ENCODE measurements at regions not wholly inside any gene's neighbourhood (a gene's known extent, or its start where the extent isn't known, plus 50 kb on each side); places are given as distances from the start of the nearest gene placed in this dataset.
A peak's percentile ranks its signal among the peaks of the same experiment; 100 is the strongest.
"Not testable (repeated sequence)": the region's sequence is repeated elsewhere in the genome, so short reads cannot be mapped to it uniquely, and the experiment has no call there.

- intact Hi-C loops (cut with micrococcal nuclease; ENCODE audit: unreplicated experiment); H3K4me3 ChIP-seq (replicated peaks in 1 of 3; ENCODE audit: insufficient read depth in 1 of 3, low read depth in 2 of 3, low read length in 3 of 3); BruUV-seq (replicated peaks); H2AFZ ChIP-seq (ENCODE audit: low read length); H3K79me2 ChIP-seq (ENCODE audit: insufficient read depth, low read length); ATAC-seq; H3K27ac ChIP-seq (ENCODE audit: extremely low read length, insufficient read depth, low read length); DNase-seq (ENCODE audit: low spot score); H4K20me1 ChIP-seq (ENCODE audit: insufficient read depth, low read length); H3K4me2 ChIP-seq (ENCODE audit: low read depth, low read length); H3K9ac ChIP-seq (ENCODE audit: insufficient read depth, low read depth, low read length); in situ Hi-C loops (cut with HindIII; ENCODE audit: extremely low pct_ligation_motif_present, low pct_unique_long_range_greater_than_20kb); POLR2A ChIA-PET; H3K27me3 ChIP-seq (ENCODE audit: control insufficient read depth in 1 of 2, insufficient read depth in 2 of 2, low read length in 2 of 2); CTCF ChIA-PET (ENCODE audit: low intra/inter-chr PET ratio, low total read pairs); FAIRE-seq: not testable (repeated sequence)
- peaks cover 37 to 77% of the 10 kb centered on the region in 2 experiments for H3K36me3 ChIP-seq (replicated peaks in 1 of 2; ENCODE audit: control insufficient read depth in 1 of 2, insufficient read depth in 2 of 2, low read length in 2 of 2)
- peaks cover 15% of the 10 kb centered on the region for H3K4me1 ChIP-seq (ENCODE audit: insufficient read depth, low read length)
- TF ChIP-seq, protein P1, sequence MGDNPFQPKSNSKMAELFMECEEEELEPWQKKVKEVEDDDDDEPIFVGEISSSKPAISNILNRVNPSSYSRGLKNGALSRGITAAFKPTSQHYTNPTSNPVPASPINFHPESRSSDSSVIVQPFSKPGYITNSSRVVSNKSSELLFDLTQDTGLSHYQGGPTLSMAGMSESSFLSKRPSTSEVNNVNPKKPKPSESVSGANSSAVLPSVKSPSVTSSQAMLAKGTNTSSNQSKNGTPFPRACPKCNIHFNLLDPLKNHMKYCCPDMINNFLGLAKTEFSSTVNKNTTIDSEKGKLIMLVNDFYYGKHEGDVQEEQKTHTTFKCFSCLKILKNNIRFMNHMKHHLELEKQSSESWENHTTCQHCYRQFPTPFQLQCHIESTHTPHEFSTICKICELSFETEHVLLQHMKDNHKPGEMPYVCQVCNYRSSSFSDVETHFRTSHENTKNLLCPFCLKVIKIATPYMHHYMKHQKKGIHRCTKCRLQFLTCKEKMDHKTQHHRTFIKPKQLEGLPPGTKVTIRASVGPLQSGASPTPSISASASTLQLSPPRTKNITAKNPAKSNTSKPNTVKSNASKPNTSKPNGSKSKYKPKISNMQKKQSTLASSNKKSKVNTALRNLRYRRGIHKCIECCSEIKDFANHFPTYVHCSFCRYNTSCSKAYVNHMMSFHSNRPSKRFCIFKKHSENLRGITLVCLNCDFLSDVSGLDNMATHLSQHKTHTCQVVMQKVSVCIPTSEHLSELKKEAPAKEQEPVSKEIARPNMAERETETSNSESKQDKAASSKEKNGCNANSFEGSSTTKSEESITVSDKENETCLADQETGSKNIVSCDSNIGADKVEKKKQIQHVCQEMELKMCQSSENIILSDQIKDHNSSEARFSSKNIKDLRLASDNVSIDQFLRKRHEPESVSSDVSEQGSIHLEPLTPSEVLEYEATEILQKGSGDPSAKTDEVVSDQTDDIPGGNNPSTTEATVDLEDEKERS (CRISPR knock-in tag; IDR thresholded peaks at IDR 0.05) = 0 out of 2 replicates have a peak, but pooled peaks have one; percentile 14
- peaks cover 19% of the 10 kb centered on the region for H3K9me3 ChIP-seq (ENCODE audit: low read length)
- 94% methylated on average over 3 of the region's 3 CpGs for WGBS (ENCODE audit: low lambda C conversion rate)
Measured at GRCh38 chr6:144441801-144442200, 156.7 kb downstream of the UTRN start.

DNA sequence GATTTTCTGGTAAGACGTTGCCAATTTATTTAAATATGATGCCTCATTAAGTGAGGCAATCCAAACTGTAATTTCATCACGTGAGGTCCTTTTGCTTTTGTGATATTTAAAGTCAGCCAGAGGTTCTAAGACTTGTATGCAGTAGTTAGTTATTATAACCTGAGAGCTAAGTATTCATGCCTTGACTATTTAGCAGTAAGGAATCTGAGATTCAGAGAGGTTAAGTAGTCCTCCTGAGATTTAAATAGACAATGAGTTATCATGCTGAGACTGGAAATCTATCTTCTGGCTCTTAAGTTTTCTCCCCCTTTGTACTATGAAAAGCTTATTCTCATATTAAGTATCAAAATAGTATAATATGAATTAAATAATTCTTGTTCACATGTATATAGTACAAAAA, 158.0 kb downstream of the UTRN start:
- Histone ChIP-seq H3K27ac (ENCODE audit: extremely low read length, insufficient read depth, low read length) (no peak overlapping the region), H3K9me3 (ENCODE audit: low read length) (peaks cover 19% of the 10 kb centered on the region), H3K79me2 (ENCODE audit: insufficient read depth, low read length) (no peaks in the 10 kb centered on the region), H3K9ac (ENCODE audit: insufficient read depth, low read depth, low read length) (no peak overlapping the region), H4K20me1 (ENCODE audit: insufficient read depth, low read length) (no peaks in the 10 kb centered on the region), H3K4me3 (replicated peaks in 1 of 3; ENCODE audit: insufficient read depth in 1 of 3, low read depth in 2 of 3, low read length in 3 of 3) (no peak overlapping the region), H3K4me1 (ENCODE audit: insufficient read depth, low read length) (peaks cover 3% of the 10 kb centered on the region), H2AFZ (ENCODE audit: low read length) (no peak overlapping the region), H3K36me3 (replicated peaks in 1 of 2; ENCODE audit: control insufficient read depth in 1 of 2, insufficient read depth in 2 of 2, low read length in 2 of 2) (peaks cover 32 to 75% of the 10 kb centered on the region in 2 experiments), H3K27me3 (ENCODE audit: control insufficient read depth in 1 of 2, insufficient read depth in 2 of 2, low read length in 2 of 2) (no peaks in the 10 kb centered on the region), H3K4me2 (ENCODE audit: low read depth, low read length) (no peak overlapping the region)
- BruUV-seq (replicated peaks) = no TSS peak
- POLR2A ChIA-PET = no interaction called here
- in situ Hi-C loops (cut with HindIII; ENCODE audit: extremely low pct_ligation_motif_present, low pct_unique_long_range_greater_than_20kb) (no loop called here), intact Hi-C loops (cut with micrococcal nuclease; ENCODE audit: unreplicated experiment) (no loop called here)
- FAIRE-seq = no peak
- CTCF ChIA-PET (ENCODE audit: low intra/inter-chr PET ratio, low total read pairs) = no interaction called here
- ATAC-seq = no peak
- WGBS (ENCODE audit: low lambda C conversion rate) = 93% methylated on average over 2 of the region's 2 CpGs
- DNase-seq (ENCODE audit: low spot score) = no peak
- TF ChIP-seq ZNF720 (CRISPR knock-in tag; IDR thresholded peaks at IDR 0.05) (no peak), HNRNPH1 (optimal IDR thresholded peaks at IDR 0.05; ENCODE audit: low read depth, low read length) (no peak), ZNF253 (CRISPR knock-in tag; IDR thresholded peaks at IDR 0.05; ENCODE audit: borderline replicate concordance) (no peak), ZNF460 (CRISPR knock-in tag; IDR thresholded peaks at IDR 0.05; ENCODE audit: borderline replicate concordance) (no peak), SALL2 (CRISPR knock-in tag; IDR thresholded peaks at IDR 0.05) (no peak), BCL6 (CRISPR knock-in tag; IDR thresholded peaks at IDR 0.05) (no peak), ZNF446 (CRISPR knock-in tag; IDR thresholded peaks at IDR 0.05) (no peak), JARID2 (CRISPR knock-in tag; IDR thresholded peaks at IDR 0.05; ENCODE audit: insufficient replicate concordance) (no peak), ZNF891 (CRISPR knock-in tag; IDR thresholded peaks at IDR 0.05) (no peak)
- TF ChIP-seq, protein P2, sequence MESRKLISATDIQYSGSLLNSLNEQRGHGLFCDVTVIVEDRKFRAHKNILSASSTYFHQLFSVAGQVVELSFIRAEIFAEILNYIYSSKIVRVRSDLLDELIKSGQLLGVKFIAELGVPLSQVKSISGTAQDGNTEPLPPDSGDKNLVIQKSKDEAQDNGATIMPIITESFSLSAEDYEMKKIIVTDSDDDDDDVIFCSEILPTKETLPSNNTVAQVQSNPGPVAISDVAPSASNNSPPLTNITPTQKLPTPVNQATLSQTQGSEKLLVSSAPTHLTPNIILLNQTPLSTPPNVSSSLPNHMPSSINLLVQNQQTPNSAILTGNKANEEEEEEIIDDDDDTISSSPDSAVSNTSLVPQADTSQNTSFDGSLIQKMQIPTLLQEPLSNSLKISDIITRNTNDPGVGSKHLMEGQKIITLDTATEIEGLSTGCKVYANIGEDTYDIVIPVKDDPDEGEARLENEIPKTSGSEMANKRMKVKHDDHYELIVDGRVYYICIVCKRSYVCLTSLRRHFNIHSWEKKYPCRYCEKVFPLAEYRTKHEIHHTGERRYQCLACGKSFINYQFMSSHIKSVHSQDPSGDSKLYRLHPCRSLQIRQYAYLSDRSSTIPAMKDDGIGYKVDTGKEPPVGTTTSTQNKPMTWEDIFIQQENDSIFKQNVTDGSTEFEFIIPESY (CRISPR knock-in tag; IDR thresholded peaks at IDR 0.05) = no peak
- TF ChIP-seq, protein P3, sequence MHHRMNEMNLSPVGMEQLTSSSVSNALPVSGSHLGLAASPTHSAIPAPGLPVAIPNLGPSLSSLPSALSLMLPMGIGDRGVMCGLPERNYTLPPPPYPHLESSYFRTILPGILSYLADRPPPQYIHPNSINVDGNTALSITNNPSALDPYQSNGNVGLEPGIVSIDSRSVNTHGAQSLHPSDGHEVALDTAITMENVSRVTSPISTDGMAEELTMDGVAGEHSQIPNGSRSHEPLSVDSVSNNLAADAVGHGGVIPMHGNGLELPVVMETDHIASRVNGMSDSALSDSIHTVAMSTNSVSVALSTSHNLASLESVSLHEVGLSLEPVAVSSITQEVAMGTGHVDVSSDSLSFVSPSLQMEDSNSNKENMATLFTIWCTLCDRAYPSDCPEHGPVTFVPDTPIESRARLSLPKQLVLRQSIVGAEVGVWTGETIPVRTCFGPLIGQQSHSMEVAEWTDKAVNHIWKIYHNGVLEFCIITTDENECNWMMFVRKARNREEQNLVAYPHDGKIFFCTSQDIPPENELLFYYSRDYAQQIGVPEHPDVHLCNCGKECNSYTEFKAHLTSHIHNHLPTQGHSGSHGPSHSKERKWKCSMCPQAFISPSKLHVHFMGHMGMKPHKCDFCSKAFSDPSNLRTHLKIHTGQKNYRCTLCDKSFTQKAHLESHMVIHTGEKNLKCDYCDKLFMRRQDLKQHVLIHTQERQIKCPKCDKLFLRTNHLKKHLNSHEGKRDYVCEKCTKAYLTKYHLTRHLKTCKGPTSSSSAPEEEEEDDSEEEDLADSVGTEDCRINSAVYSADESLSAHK (CRISPR knock-in tag; IDR thresholded peaks at IDR 0.05; ENCODE audit: borderline replicate concordance) = no peak

Measured in HepG2 (cell line).